AG08396 (cell line): ENCODE measurements at regions not wholly inside any gene's neighbourhood (a gene's known extent, or its start where the extent isn't known, plus 50 kb on each side); places are given as distances from the start of the nearest gene placed in this dataset.
"Not testable (repeated sequence)": the region's sequence is repeated elsewhere in the genome, so short reads cannot be mapped to it uniquely, and the experiment has no call there.

Source experiments
- DNase-seq: peaks from one replicate; pipeline ENCODE4 v3.0.0; 2012; ENCODE audit warnings: low spot score, mixed read lengths

DNA sequence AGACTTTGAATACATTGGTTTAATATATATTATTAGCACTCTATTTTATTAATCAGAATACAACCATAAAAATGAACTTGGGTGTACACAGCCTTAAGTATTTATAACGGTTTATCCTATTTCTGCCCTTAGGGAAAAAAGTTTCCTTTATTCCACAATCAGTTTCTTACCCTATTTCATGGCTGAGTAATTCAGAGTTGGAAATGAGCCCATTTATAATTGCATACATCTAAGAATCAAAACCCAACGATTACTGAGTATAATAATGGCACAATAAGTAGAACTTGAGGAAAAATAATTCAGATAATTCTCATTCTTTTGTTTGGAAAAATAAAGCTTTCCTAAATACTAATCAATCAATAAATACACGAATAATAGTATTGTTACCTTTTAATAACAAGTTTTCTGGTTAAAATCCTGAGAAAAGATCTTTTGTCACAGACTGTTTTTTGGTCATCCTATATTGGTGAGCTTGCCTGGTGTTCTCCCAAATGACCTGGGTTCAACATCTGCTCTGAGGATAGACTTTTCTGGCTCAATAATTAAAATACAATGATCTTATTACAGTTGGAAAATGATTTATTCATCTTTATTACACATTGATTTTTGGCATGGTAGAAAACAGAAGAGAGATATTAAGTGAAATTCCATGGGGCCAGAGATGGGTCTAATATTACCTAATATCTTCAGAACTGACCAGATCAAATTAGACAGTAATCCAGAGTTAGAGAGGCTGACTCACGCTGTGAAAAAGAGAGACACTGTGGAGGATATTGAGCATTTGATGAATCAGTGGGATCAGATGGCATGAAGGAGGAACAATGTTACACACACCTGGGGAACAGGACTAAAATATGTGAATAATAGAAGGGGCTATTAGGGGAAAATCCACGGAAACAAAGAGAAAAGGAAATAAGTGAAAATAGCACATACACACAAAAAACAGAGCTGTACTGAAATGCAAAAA lies 162.1 kb upstream of the TBX18 start:
- no peak for DNase-seq

DNA sequence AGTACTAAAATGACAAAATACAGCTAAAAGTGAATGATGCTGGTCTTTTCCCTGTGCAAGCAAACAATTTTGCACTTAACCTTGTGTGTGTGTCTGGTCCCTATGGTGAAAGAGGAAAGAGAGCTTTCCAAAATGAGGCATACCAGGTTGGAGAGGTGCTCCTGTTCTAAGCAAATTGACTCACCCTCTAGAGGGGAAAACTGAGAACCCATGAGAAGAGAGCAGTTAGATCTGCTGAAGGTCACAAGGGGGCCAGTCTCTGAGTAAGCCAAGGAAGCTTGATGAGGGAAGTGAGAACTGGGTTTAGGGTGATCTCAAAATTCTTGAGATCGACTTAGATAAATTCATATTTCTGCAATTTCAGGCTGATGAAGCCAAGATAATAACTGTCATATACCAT lies 157.5 kb upstream of the TBX18 start:
- DNase-seq, result no peak

DNA sequence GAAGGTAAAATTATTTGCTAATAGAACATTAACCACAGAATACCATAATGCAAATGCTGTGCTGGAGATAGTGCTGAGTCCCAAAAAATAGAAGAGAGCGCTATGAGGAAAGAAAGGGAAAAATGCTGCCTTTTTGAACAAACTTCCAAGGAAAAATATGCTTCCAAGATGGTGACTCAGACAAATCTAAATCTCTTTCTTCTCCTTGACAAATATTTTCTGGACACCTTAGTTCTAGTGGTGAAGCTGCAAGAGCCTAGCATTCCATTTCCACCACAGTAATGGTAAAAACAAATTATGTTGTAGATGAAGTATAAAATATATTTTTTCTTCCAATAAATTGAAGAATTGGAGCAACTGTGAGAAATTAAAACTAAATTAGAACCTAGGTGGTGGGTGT lies 155.6 kb upstream of the TBX18 start:
- no peak for DNase-seq

DNA sequence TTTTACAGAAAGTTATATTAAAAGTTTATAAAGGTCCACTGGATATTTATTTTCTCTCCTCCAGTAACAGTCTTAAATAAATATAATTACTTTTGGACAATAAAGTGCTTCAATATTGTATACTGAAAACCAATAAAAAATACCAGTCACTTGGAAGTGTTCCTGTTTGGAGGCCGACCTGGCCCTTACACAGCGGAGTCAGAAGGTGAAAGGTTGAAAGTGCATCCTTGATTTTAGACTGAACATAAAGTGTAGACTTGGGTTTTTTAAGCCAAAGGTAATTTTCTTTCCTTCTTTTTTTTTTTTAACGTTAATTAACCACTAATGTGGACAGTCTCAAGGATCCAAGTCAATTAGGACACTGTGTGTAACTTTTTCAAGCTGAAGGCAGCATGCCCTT lies 152.3 kb upstream of the TBX18 start:
- DNase-seq, result no peak

DNA sequence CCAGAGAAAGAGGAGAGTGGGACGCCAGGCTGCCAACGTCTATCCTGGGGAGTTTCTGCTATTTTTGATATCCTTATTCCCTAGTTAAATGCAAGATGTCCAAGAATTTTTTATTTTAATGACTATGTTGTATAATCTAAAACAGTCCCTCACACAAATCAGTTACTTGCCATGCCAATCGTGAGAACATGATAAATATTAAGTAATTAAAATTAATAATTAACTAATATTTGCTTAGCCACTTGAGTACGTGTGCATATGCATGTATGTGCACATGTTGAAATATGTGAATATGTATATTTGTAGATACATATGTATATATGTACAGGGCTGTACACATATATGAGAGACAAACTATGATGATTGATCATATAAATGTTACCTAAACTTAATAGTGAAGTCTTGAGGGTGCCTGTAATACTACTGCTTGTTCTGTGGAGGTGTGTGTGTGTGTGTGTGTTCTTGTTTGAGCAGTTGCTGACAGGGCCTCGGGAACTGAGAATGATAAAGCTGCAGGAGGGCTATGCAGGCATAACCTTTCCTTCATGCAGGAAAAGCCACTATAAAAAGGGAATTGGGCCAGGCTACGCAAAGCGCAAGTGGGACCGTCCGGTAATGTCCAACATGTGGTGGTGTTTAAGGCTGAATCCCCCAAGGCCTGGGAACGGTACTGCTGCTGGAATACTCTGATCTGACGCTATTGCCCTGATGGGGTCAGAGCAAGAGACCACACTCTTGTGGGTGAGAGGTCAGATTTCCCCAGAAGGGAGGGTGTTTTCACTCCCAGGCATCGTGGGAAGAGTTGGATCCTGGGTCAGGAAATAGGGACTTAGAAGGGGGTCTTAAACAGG lies 148.3 kb upstream of the TBX18 start:
- no peak for DNase-seq

DNA sequence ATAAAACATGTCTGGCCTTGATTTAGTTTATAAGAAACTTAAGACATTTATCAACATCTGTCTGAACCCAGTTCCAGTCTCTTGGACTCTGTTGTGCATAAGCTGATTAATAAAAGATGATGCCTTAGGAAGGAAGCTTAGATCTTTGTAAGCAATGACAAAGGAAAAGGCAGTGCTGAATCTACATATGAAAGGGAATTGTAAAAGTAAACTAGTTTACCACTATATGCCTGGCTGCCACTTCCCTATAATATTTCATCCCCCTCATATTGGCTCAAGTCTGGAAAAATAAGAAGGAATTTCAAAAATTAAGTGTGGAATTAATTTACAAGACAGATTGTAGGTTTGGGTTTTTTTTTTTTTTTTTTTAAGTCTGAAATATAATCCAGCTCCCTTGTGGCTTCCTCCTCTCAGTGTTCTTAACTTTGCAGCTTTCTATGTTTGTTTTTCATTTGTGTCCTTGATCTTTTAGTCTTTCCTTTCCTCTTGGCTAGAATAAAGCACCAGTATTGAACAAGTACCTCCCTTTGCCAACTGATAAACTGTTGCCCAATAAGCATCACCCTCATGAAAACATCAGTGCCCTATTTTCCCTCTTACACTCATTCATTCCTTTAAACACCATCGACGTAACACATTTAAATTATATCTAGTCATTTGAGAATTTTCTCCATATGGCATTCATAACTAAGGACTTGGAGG lies 146.7 kb upstream of the TBX18 start:
- no peak for DNase-seq

DNA sequence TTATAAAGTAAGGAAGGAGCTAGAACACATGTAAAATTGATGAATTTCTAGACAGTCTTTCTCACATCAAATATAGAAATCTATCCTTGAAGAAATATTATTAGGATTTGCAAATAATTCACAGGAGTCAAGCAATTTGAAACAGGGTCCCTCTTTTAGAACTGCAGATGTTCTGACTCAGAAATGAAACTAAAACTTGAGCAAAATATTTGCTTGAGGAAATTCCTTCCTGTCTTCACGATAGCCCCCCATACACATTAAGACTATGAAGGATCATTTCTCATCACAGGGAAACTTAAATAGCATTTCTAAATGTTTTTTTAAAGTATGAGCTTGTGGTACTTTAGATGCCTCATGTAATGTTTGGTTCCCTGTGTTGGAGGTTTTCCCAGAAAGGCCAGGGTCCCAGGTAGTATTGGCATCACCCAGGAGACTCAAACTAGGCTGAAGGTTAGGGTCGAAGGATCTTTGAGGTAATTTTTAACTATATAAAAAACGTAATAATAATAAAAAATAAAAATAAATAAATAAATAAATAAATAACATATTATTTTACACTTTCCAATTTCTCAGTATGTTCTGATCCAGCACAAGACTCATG lies 144.0 kb upstream of the TBX18 start:
- DNase-seq, result no peak

DNA sequence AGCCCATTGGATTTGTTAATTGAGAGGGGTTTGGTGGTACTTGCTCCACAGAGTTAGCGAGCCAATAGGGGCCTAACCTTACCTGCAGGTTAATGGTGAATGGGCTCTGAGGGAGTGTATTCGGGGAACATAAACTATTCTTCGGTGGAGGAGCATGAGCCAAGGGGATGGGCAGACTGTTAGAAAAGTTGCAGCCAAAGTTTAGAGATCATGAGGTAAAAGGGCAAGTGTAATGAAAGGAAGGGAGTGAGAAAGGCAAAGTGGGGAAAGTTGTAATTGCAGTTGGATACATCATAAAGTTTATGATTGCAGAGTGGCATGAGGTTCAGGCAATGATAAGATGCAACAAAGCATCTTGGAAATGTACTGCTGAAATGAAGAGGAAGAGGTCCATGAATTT lies 142.1 kb upstream of the TBX18 start:
- DNase-seq, result no peak

DNA sequence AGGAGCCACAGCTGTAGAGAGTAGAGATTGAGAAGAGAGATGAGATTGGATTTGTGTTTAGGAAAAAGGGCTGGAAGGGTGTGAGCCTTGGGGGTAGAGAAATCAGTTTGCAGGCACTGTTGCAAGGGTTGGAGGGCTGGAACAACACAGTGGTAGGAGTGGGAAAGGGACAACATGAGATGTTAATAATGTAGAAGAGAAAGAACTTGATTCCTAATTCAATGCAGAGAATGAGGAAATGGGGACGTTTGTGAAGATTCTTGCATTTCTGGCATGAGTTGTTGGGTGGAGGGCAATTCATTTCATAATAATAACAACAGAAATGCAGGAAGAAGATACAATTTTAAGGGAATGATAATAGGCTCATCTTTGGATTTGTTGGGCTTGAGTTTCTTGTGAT lies 141.4 kb upstream of the TBX18 start:
- no peak for DNase-seq

DNA sequence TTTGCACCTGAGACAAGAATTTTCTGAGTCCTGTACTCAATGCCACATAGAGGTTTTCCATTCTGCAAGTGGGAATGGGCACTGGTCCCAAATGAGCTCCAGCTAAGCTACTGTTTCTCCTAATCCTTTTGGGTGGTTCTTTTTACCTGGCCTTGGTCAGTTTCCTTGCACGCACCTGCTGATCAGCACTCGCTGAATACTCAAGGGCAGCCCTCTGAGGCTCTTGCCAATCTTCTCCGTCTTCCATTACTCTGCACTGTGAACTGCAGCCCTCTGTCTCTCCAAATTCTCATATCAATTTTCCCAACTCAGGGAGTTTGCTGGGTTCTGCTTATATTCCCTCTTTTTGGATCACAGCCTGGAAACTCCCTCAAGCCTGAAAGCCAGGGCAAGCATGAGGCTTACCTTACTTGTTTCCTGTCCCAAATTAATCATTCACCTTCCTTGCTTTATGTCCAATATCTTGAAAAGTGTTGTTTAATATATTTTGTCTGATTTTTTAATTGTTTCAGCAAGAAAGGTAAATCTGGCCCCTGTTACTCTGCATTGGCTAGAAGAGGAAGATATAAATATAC lies 138.0 kb upstream of the TBX18 start:
- no peak for DNase-seq

DNA sequence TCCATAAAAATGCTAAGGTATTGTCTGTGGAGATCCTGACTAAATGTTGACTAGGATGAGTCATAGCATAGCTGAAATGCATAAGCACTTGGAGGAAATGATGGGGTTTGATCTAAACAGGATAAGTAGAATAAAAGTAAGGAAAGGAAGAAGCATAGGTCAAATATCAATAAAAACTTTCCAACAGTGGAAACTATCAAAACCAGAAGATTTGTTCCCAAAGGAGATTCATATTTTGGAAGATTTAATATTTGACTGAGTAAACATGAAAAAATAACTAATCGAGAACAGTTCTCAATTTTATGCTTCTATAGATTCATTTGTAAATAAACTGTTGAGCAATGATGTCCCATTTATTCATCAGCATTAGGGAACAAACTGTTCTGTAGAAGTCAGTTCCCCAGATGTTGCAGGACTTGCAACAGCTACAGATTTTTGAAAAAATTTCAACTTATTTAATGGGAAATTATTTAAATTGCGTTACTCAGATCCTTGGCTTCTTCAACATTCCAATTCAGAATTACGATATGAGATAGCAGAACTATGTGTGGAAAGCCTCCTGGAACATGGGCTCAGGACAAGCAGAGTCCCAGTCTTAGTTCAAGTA lies 133.7 kb upstream of the TBX18 start:
- DNase-seq, result no peak

DNA sequence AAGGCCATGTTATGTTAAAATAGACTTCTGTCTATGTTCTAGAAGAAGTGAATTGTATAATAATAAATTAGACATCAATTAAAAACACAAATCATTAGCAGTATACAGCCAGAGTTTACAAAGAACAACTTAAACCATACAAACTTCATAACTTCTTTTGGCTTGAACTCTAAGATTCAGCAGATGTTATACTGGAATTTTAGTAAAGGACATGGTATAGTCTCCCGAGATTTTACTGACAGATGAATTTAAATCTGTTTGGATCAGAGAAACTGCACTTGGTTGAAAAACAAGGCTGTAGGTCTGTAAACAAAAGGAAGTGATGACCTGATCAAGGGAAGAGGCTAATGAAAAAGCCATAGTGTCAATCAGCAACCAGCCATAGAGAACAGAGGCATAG lies 132.6 kb upstream of the TBX18 start:
- DNase-seq, result no peak

DNA sequence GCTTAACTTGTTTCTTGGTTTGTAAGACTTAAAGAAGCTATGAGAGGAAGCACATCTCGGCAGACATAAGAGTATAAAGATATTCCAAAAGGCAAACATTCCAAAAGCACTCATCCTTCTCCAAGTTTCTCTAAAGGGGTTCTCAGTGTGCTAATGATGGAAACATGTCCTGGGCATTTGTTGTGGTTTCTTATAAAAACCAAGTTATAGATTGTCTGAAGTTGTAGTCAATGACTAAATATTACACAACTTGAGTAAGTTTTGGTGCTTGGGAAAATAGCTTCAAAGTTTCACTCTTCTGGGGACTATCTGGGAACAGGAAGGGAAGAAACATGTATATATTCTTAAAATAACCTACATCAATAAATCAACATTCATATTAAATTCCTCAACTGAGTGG lies 128.3 kb upstream of the TBX18 start:
- DNase-seq, result no peak

DNA sequence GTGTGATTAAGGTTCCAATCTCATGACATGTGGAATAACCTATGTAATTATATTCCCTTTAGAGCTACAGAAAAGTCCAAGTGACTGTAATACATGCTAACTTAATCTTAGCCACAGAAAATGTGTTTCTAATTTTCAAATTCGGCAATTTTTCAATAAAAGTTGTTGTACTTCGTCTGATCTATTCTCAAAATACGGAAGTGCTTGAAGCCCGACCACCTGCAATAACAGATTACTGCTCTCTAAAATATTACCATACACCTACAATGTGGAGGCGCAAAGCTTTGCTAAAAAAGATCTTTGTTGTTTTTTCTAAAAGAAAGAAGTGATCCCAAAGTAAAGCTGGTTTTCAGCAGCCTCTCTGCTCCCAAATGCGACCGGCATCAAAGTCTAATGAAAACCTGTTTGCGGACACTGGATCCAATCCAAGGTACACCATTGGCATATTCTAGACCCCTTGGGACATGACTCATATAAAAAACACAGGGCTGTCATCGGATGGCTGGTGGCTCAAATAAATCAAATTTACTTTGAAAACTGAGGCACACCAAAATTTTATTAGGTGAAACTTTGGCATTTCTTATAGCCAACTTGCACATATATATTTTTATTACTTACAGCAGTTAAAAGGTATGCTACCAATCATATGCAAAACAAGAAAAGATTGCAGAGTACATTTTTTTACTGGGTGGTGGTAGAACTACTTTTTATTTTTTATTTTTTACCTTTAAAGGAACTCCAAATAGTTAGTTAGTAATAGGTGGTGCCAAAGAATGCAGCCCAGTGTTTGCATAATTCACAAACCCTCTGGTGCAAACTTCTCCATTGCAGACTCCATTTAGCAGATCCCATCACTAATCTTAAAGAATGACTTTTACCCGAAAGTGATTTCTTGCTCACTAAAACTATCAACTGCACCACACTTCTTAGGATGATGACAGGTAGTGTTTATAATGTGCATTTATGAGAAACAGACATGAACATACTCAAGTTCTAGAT lies 118.7 kb upstream of the TBX18 start:
- no peak for DNase-seq

DNA sequence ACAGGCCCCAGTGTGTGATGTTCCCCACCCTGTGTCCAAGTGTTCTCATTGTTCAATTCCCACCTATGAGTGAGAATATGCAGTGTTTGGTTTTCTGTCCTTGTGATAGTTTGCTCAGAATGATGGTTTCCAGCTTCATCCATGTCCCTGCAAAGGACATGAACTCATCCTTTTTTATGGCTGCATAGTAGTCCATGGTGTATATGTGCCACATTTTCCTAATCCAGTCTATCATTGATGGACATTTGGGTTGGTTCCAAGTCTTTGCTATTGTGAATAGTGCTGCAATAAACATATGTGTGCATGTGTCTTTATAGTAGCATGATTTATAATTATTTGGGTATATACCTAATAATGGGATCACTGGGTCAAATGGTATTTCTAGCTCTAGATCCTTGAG lies 115.0 kb upstream of the TBX18 start:
- DNase-seq, result not testable (repeated sequence)

DNA sequence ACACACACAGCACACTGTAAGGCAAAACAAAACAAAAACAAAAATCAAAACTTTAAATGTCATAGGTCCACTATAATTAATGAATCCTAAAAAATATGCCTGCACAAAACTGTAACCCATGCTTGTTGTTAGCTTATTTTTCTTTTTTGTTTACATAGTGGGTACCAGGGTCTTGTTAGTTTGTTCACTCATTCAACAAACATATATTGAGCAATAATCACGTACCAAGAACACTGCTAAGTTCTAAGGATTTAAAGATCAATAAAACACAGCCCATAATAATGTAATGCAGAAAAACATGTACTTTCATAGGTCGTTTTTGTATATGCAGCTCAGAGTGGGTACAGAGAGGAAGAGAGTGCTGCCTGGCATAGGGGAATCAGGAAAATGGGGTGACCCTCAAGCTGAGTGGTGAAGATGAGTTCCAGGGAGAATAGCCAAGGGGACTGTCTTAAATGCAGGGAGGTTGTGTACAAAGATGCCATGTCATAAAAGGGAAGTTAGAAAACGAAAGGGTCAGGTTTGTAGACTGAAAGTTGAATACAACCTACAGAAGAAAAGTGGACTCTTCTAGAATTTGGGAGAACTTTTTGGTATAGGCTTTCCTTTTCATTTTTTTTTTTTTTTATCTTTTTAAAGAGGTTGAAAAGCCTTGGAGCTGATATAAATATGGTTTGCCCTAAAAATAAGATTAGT lies 113.3 kb upstream of the TBX18 start:
- DNase-seq, result no peak

DNA sequence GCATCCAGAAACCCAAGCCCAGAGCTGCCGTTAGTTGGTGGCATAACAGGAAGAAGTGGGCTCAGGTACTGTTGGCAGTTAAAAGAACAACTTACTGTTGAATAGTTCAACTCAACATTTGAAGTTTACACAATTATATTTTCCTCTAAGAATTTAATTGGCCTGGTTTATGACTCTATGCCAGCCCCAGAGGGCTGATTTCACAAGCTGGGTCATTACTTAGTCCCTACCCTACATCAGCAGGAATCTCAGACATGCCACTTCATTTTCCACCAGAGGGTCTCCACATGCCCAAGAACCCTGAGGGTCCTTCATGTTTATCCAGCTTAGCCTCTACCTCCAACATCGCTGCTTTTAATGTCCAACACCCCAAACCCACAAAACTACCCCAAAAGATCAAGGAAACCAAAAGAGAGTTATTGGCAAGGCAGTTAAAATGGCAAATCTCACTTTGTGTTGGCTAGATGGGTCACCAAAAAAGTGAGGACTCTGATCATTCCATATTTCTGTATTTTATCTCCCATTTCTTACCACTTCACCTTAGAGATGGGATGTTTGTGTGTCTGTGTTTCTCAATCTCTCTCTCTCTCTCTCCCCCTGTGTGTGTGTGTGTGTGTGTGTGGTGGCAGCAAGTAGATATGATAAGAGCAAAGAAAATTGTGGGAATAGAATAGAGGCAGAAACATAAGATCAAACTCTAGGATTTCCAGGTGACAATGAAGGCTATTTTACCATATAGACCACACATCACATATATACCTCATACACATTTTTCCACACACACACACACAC lies 112.5 kb upstream of the TBX18 start:
- no peak for DNase-seq

DNA sequence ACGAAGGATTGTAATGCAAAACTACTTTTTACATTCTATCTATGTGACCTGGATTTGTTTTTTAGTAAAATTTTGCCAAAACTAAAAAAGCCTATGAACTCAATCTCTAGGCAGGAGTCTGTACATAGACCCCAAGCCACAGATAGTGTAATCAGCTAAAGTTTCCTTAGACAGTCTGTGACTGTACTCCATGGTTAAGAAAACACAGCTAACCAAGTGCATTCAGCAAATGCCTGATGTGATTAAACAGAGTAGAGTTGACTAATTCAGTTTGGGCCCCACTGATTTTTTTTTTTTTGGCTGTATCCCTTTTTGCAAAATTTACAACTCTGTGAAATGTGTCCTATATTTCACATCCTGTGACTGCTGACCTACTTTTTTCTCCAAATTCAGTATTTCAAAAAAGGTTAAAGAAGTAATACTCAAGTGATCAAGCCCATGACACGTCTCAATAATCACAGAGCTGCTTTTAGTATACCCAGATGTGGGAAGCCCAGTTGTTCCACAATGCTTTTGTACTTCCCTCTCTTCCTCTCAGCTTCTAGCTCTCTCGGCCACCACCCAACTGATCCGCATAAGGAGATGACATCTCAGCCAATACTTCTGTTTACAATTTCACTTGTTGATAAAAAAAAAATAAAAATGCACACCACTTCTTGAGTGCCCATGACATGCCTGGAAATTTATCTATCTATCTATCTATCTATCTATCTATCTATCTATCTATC lies 108.8 kb upstream of the TBX18 start:
- DNase-seq, result no peak
